ENCODE measurements at regions not wholly inside any gene's neighbourhood (a gene's known extent, or its start where the extent isn't known, plus 50 kb on each side); places are given as distances from the start of the nearest gene placed in this dataset.
"Not testable (repeated sequence)": the region's sequence is repeated elsewhere in the genome, so short reads cannot be mapped to it uniquely, and the experiment has no call there.

- Histone ChIP-seq H3K9me2 (replicated peaks; ENCODE audit: insufficient read depth, low read length) (no peaks in the 10 kb centered on the region), H2AFZ (ENCODE audit: low read length) (no peak overlapping the region), H3K27me3 (ENCODE audit: low read length) (no peaks in the 10 kb centered on the region), H3K36me3 (ENCODE audit: insufficient read depth, low read length) (no peaks in the 10 kb centered on the region), H3K4me1 (ENCODE audit: low read length) (no peaks in the 10 kb centered on the region), H3K9me3 (ENCODE audit: low read length) (no peaks in the 10 kb centered on the region), H3K4me3 (ENCODE audit: low read length) (no peak overlapping the region), H4K20me1 (ENCODE audit: insufficient read depth, low read depth, low read length) (no peaks in the 10 kb centered on the region), H3K79me2 (ENCODE audit: low read length) (no peaks in the 10 kb centered on the region), H3K4me2 (ENCODE audit: low read depth, low read length, poor library complexity, severe bottlenecking) (no peak overlapping the region), H3K9ac (ENCODE audit: low read length) (no peak overlapping the region), H3K27ac (ENCODE audit: low read length) (no peak overlapping the region)
- no peak for DNase-seq
These were observed 116.4 kb upstream of the NKX1-1 start for GRCh38 chr4:1522606-1523005.

DNA sequence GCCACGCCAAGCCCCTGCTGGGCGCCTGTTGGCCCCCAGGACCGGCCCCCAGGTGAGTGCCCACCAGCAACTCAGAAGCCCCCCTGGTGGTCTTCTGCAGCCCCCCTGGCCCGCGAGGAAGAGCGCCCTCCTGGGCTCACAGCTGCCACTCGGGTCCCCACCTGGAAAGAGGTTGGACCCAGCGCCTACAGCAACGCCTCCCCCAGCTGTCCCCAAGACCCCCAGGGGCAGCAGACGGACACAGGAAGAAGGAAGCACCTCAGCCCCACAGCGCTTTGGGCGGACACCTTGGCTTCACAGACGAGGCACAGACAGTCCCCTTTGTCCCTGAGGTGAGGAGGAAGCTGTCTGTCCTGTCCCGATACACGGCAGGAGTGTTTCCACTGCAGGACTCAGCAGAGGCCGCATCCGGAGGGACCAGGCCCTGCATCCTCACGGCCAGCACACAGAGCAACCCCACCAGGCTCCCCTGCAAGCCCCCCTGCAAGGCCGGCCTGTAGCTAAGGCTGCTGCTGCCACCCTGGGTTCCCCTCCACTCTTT, 115.6 kb upstream of the NKX1-1 start:
- H3K4me3 ChIP-seq (ENCODE audit: low read length), result no peak overlapping the region
- H3K4me2 ChIP-seq (ENCODE audit: low read depth, low read length, poor library complexity, severe bottlenecking), result no peak overlapping the region
- H3K9ac ChIP-seq (ENCODE audit: low read length), result no peak overlapping the region
- H3K9me3 ChIP-seq (ENCODE audit: low read length), result no peaks in the 10 kb centered on the region
- no peaks in the 10 kb centered on the region for H3K4me1 ChIP-seq (ENCODE audit: low read length)
- no peak for DNase-seq
- no peaks in the 10 kb centered on the region for H3K27me3 ChIP-seq (ENCODE audit: low read length)
- H3K79me2 ChIP-seq (ENCODE audit: low read length), result no peaks in the 10 kb centered on the region
- no peaks in the 10 kb centered on the region for H3K36me3 ChIP-seq (ENCODE audit: insufficient read depth, low read length)
- no peak overlapping the region for H2AFZ ChIP-seq (ENCODE audit: low read length)
- H3K27ac ChIP-seq (ENCODE audit: low read length), result no peak overlapping the region
- H4K20me1 ChIP-seq (ENCODE audit: insufficient read depth, low read depth, low read length), result no peaks in the 10 kb centered on the region
- H3K9me2 ChIP-seq (replicated peaks; ENCODE audit: insufficient read depth, low read length), result no peaks in the 10 kb centered on the region

DNA sequence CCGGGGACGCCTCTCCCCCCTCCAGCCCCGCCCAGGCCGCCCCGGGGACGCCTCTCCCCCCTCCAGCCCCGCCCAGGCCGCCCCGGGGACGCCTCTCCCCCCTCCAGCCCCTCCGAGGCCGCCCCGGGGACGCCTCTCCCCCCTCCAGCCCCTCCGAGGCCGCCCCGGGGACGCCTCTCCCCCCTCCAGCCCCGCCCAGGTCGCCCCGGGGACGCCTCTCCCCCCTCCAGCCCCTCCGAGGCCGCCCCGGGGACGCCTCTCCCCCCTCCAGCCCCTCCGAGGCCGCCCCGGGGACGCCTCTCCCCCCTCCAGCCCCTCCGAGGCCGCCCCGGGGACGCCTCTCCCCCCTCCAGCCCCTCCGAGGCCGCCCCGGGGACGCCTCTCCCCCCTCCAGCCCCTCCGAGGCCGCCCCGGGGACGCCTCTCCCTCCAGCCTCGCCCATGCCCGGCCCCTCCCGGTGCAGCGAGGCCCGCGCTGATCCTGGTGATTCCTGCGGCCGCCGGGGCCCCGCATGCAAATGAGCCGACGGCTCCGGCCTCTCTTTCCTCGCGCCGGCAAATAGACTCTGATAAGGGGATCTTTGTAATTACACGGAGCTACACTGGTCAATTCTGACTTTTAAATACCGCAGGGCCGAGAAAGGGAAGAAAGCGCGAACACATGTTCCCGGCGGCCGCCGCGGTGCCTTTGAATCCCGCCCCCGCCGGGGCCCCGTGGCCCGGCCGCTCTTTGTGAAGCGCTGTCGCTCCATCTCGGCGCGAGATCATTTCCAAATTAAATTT, 114.7 kb upstream of the NKX1-1 start:
- not testable (repeated sequence) for DNase-seq; H3K9ac ChIP-seq (ENCODE audit: low read length); H3K27me3 ChIP-seq (ENCODE audit: low read length)

DNA sequence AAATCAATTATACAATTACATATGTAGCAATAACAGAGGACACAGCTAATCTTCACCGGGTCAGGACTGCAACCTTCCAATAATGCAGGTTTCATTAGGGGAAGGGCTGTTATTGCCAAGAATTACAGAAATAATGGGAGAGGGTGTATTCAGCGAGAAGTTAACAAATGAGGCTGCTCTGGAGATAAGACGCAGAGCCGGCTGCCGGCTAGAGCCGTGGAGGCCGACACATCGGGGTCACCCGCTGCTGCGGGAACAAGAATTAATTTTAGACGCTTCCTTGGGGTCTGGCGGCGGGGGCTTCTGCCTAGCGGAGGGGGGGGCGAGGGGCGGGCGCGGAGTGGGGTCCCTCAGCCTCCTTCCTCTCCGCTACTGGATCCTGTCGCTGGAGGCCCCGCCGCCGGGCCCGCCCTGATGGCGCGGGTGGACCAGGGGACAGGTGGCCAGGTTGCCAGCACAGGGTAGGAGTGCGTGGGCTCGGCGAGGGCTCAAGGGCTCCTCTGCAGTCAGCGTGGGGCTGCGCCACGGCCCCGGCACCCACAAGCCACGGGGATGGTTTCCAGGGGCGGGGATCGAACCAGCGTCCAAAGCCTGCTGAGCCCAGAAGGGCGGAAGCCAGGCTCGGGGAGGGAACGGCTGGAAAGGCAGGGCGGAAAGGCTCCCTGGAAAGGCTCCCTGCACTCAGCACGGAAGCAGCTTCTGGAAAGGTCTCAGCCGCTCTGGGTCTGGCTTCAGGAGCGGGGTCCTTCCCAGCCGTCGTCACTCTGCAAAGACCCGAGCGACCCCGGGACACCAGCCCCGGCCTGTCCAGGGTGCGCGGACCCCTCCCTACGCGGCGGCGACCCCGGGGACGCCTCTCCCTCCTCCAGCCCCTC, 113.8 kb upstream of the NKX1-1 start:
- no peaks in the 10 kb centered on the region for H3K9me2 ChIP-seq (replicated peaks; ENCODE audit: insufficient read depth, low read length)
- no peak for DNase-seq
- no peaks in the 10 kb centered on the region for H3K4me1 ChIP-seq (ENCODE audit: low read length)
- H3K79me2 ChIP-seq (ENCODE audit: low read length), result no peaks in the 10 kb centered on the region
- no peak overlapping the region for H3K9ac ChIP-seq (ENCODE audit: low read length)
- no peak overlapping the region for H2AFZ ChIP-seq (ENCODE audit: low read length)
- H3K27ac ChIP-seq (ENCODE audit: low read length), result no peak overlapping the region
- no peak overlapping the region for H3K4me2 ChIP-seq (ENCODE audit: low read depth, low read length, poor library complexity, severe bottlenecking)
- H3K27me3 ChIP-seq (ENCODE audit: low read length), result no peaks in the 10 kb centered on the region
- no peak overlapping the region for H3K4me3 ChIP-seq (ENCODE audit: low read length)
- H3K36me3 ChIP-seq (ENCODE audit: insufficient read depth, low read length), result no peaks in the 10 kb centered on the region
- no peaks in the 10 kb centered on the region; the same call in 1 of the 2 replicates for H3K9me3 ChIP-seq (ENCODE audit: low read length)
- H4K20me1 ChIP-seq (ENCODE audit: insufficient read depth, low read depth, low read length), result no peaks in the 10 kb centered on the region

More for the DNA sequence above, 114.7 kb upstream of the NKX1-1 start:
- H3K4me1 ChIP-seq (ENCODE audit: low read length); H3K79me2 ChIP-seq (ENCODE audit: low read length); H4K20me1 ChIP-seq (ENCODE audit: insufficient read depth, low read depth, low read length); H3K4me2 ChIP-seq (ENCODE audit: low read depth, low read length, poor library complexity, severe bottlenecking); H3K4me3 ChIP-seq (ENCODE audit: low read length); H3K9me2 ChIP-seq (replicated peaks; ENCODE audit: insufficient read depth, low read length); H3K27ac ChIP-seq (ENCODE audit: low read length); H3K36me3 ChIP-seq (ENCODE audit: insufficient read depth, low read length); H3K9me3 ChIP-seq (ENCODE audit: low read length); H2AFZ ChIP-seq (ENCODE audit: low read length): not testable (repeated sequence)

DNA sequence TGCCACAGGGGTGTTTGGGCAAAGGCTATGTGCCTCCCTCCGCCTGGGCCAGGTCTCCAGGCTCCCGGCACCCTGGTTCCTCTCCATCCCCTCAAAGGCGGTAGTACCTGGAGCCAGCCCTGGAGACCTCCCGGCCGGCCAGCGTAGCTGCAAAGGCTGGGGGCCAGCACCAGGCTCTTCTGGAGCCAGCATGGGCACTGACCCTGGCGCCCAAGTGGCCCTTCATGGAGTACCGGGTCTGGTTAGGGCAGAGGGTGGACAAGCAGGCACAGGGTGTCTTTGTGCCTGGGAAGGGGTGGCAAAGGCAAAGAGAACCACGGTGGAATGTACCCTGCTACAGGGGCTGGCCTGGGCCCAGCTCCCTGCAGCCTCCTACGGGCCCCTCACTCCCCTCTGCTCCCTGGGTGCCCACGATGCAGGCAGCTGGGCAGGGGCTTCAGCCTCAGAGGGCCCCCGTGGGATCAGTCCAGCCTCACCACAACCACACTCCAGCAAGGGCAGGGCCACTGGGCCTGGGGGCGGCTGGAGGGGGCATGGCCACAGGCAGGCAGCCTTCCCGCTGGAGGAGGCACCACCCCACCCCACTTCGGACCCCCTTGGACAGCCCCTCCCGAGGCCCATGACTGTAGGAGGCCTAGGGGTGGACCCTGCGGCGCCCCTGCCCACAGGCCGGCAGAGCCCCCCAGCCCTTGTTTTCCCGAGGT, 112.9 kb upstream of the NKX1-1 start:
- Histone ChIP-seq H3K9me2 (replicated peaks; ENCODE audit: insufficient read depth, low read length) (no peaks in the 10 kb centered on the region), H3K9ac (ENCODE audit: low read length) (no peak overlapping the region), H3K4me2 (ENCODE audit: low read depth, low read length, poor library complexity, severe bottlenecking) (no peak overlapping the region), H4K20me1 (ENCODE audit: insufficient read depth, low read depth, low read length) (no peaks in the 10 kb centered on the region), H2AFZ (ENCODE audit: low read length) (no peak overlapping the region), H3K79me2 (ENCODE audit: low read length) (no peaks in the 10 kb centered on the region), H3K36me3 (ENCODE audit: insufficient read depth, low read length) (no peaks in the 10 kb centered on the region), H3K27ac (ENCODE audit: low read length) (no peak overlapping the region), H3K4me1 (ENCODE audit: low read length) (no peaks in the 10 kb centered on the region), H3K4me3 (ENCODE audit: low read length) (no peak overlapping the region), H3K9me3 (ENCODE audit: low read length) (peaks cover 5% of the 10 kb centered on the region; the same call in 1 of the 2 replicates), H3K27me3 (ENCODE audit: low read length) (no peaks in the 10 kb centered on the region)
- DNase-seq, result no peak

- no peak for DNase-seq
- Histone ChIP-seq H2AFZ (ENCODE audit: low read length) (no peak overlapping the region), H3K9ac (ENCODE audit: low read length) (no peak overlapping the region), H3K4me1 (ENCODE audit: low read length) (no peaks in the 10 kb centered on the region), H3K9me2 (replicated peaks; ENCODE audit: insufficient read depth, low read length) (no peaks in the 10 kb centered on the region), H4K20me1 (ENCODE audit: insufficient read depth, low read depth, low read length) (no peaks in the 10 kb centered on the region), H3K27ac (ENCODE audit: low read length) (no peak overlapping the region), H3K79me2 (ENCODE audit: low read length) (no peaks in the 10 kb centered on the region), H3K4me2 (ENCODE audit: low read depth, low read length, poor library complexity, severe bottlenecking) (no peak overlapping the region), H3K9me3 (ENCODE audit: low read length) (peaks cover 11% of the 10 kb centered on the region), H3K27me3 (ENCODE audit: low read length) (no peaks in the 10 kb centered on the region), H3K4me3 (ENCODE audit: low read length) (no peak overlapping the region), H3K36me3 (ENCODE audit: insufficient read depth, low read length) (no peaks in the 10 kb centered on the region)
These were observed 111.6 kb upstream of the NKX1-1 start for GRCh38 chr4:1517592-1518411.

GRCh38 chr4:1516881-1517480, 110.7 kb upstream of the NKX1-1 start:
- Histone ChIP-seq H3K27me3 (ENCODE audit: low read length) (no peaks in the 10 kb centered on the region), H3K27ac (ENCODE audit: low read length) (no peak overlapping the region), H3K9me3 (ENCODE audit: low read length) (peaks cover 11% of the 10 kb centered on the region), H2AFZ (ENCODE audit: low read length) (no peak overlapping the region), H3K9me2 (replicated peaks; ENCODE audit: insufficient read depth, low read length) (no peaks in the 10 kb centered on the region), H3K36me3 (ENCODE audit: insufficient read depth, low read length) (no peaks in the 10 kb centered on the region), H3K4me2 (ENCODE audit: low read depth, low read length, poor library complexity, severe bottlenecking) (no peak overlapping the region), H3K79me2 (ENCODE audit: low read length) (no peaks in the 10 kb centered on the region), H3K4me3 (ENCODE audit: low read length) (no peak overlapping the region), H3K9ac (ENCODE audit: low read length) (no peak overlapping the region), H3K4me1 (ENCODE audit: low read length) (no peaks in the 10 kb centered on the region), H4K20me1 (ENCODE audit: insufficient read depth, low read depth, low read length) (no peaks in the 10 kb centered on the region)
- DNase-seq, result no peak

Measured in Karpas-422 (cell line).